Stimulated activated CD4-positive, alpha-beta T cell treated with anti-CD3 and anti-CD28 coated beads, TNF-alpha, amount 100 ng/mL, for 1 hour (primary cell): ENCODE measurements at regions not wholly inside any gene's neighbourhood (a gene's known extent, or its start where the extent isn't known, plus 50 kb on each side); places are given as distances from the start of the nearest gene placed in this dataset.

Source experiments
- DNase-seq, 3 donors: peaks; one replicate each; pipeline ENCODE4 v3.0.0-alpha.2; 2020; ENCODE audit warnings: low read depth in 3 of 3, low spot score in 1 of 3

GRCh38 chr7:7117935-7118586, 64.3 kb upstream of the C1GALT1 start:
- DNase-seq = no peak

GRCh38 chr7:7118822-7119221, 63.5 kb upstream of the C1GALT1 start:
- no peak for DNase-seq

DNA sequence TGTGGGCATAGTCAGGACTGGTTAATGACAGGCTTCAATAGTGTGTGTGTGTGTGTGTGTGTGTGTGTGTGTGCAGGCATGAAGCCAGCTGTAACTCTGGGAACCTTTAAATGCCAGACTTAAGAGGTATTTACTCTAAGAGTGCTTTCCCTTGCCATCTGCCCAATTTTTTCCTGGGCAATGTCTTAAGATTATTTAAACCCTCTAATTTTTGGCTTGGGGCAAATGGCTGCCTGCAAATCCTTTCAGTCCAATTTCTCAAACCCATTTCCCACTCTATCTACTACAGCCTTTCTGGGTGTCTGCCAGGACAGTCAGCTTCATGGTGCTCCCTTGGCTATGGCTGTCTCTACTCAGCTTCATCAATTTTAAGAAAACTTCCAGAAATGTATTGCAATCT, 62.6 kb upstream of the C1GALT1 start:
- no peak for DNase-seq

GRCh38 chr7:7122033-7122478, 60.3 kb upstream of the C1GALT1 start:
- DNase-seq = no peak

GRCh38 chr7:7122701-7123281, 59.6 kb upstream of the C1GALT1 start:
- no peak for DNase-seq

DNA sequence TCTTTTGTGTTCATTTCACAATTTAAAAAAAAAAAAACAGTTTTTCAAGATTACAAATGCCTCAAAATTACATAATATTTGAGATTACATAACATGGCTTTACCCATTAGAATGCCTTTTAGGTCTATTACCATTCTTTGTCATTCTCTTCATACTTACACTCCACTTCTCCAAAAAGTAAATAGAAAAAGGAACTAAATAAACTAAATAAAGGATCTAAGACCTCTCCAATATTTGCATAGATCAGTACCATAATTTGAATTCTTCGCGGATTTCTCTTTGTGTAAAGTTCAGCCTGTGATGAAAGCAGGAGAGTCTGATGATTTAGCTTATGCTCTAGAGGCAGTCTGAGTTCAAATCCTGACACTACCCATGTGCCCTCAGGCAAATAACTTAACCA, 56.4 kb upstream of the C1GALT1 start:
- no peak for DNase-seq

DNA sequence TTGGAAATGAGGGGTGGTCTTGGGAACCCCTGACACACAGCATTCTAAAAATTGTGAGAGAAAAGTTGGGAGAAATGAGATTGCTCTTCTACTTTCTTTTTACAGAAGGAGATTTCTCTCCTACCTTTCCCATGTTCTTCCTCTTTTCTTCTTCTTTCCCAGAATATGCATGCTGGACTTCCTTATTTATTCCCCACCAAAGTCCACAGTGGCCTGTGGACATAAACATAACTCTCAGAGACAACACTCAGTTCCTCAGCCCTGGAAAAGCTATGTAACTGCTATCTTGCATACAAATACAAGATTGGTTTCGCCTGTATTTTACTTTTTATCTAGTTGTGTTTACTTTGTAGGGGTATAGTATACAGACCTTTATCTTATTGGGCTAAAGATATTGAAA, 54.6 kb upstream of the C1GALT1 start:
- DNase-seq = no peak

- DNase-seq = no peak
These were observed 53.0 kb upstream of the C1GALT1 start for GRCh38 chr7:7129381-7129780.

- DNase-seq = no peak
These were observed 51.1 kb upstream of the C1GALT1 start for GRCh38 chr7:7131273-7131672.
